Activated CD4-positive, alpha-beta T cell treated with anti-CD3 and anti-CD28 coated beads, Interleukin-2, Interleukin-6, amounts not matched to agents 100 ng/mL and 50 ng/mL, durations not matched to agents 16 hours and 8 hours (primary cell): ENCODE measurements at regions not wholly inside any gene's neighbourhood (a gene's known extent, or its start where the extent isn't known, plus 50 kb on each side); places are given as distances from the start of the nearest gene placed in this dataset.

ENCODE experiments used
- DNase-seq: peaks from one replicate; pipeline ENCODE4 v3.0.0-alpha.2; 2020

- no peak for DNase-seq
Observed at GRCh38 chr13:78201411-78201810, 282.8 kb upstream of the EDNRB start.

GRCh38 chr13:78198821-78199220 is 280.2 kb upstream of the EDNRB start:
- no peak for DNase-seq

- DNase-seq: no peak
Observed at GRCh38 chr13:78198419-78198818, 279.8 kb upstream of the EDNRB start.

- no peak for DNase-seq
Observed at GRCh38 chr13:78197231-78197630, 278.6 kb upstream of the EDNRB start.

- DNase-seq: no peak
Observed at GRCh38 chr13:78194904-78195639, 276.4 kb upstream of the EDNRB start.

GRCh38 chr13:78193846-78194245 is 275.2 kb upstream of the EDNRB start:
- DNase-seq: no peak

GRCh38 chr13:78192716-78193115 is 274.1 kb upstream of the EDNRB start:
- no peak for DNase-seq

GRCh38 chr13:78190296-78190695 is 271.7 kb upstream of the EDNRB start:
- DNase-seq: no peak

- DNase-seq: no peak
Observed at GRCh38 chr13:78187781-78188180, 269.1 kb upstream of the EDNRB start.

GRCh38 chr13:78185700-78186099 is 267.1 kb upstream of the EDNRB start:
- DNase-seq: no peak

- no peak for DNase-seq
Observed at GRCh38 chr13:78183732-78184131, 265.1 kb upstream of the EDNRB start.

- no peak for DNase-seq
Observed at GRCh38 chr13:78182813-78183212, 264.2 kb upstream of the EDNRB start.

- DNase-seq: no peak
Observed at GRCh38 chr13:78177306-78177705, 258.7 kb upstream of the EDNRB start.

- no peak for DNase-seq
Observed at GRCh38 chr13:78176880-78177279, 258.2 kb upstream of the EDNRB start.

- DNase-seq: no peak
Observed at GRCh38 chr13:78169386-78169785, 250.8 kb upstream of the EDNRB start.

- DNase-seq: no peak
Observed at GRCh38 chr13:78168981-78169380, 250.3 kb upstream of the EDNRB start.

GRCh38 chr13:78161266-78161665 is 242.6 kb upstream of the EDNRB start:
- no peak for DNase-seq

GRCh38 chr13:78160793-78161192 is 242.2 kb upstream of the EDNRB start:
- DNase-seq: no peak

- no peak for DNase-seq
Observed at GRCh38 chr13:78152415-78152814, 233.8 kb upstream of the EDNRB start.

- no peak for DNase-seq
Observed at GRCh38 chr13:78147905-78148304, 229.3 kb upstream of the EDNRB start.

- no peak for DNase-seq
Observed at GRCh38 chr13:78145276-78145675, 226.6 kb upstream of the EDNRB start.

GRCh38 chr13:78139765-78140164 is 221.1 kb upstream of the EDNRB start:
- DNase-seq: no peak

GRCh38 chr13:78138756-78139155 is 220.1 kb upstream of the EDNRB start:
- DNase-seq: no peak

- DNase-seq: peak; percentile 36
Observed at GRCh38 chr13:78137404-78138142, 218.9 kb upstream of the EDNRB start.

- DNase-seq: no peak
Observed at GRCh38 chr13:78136966-78137365, 218.3 kb upstream of the EDNRB start.
